GM21526 (cell line): ENCODE measurements at regions not wholly inside any gene's neighbourhood (a gene's known extent, or its start where the extent isn't known, plus 50 kb on each side); places are given as distances from the start of the nearest gene placed in this dataset.

Experiments used
- ATAC-seq: cut with Tn5 transposase; IDR thresholded peaks from one replicate; pipeline ENCODE4 v1.9.1; 2021; ENCODE audit warnings: moderate library complexity; ENCODE audit not compliant: unreplicated experiment, low FRiP score

DNA sequence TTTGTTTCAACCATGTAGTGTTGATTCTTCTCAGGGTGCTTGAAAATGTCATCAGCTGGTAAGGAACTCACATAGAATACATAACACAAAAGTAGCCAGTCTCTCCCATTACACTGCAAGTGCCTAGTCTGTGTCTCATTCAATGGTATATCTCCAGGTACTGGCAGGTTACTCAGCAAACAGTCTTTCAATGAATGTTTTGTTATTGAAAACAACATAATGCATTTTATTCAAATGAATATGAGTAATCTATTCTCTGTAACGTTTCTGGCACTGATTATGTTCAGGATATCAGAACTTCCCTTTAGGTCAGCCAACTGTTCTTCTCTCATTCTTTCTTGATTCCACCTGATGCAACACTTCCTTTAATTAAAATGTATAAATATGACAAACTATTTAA lies 68.0 kb upstream of the SLITRK1 start:
- no peak for ATAC-seq

- ATAC-seq = no peak
These were observed 61.4 kb upstream of the SLITRK1 start for GRCh38 chr13:83943530-83944279.

- no peak for ATAC-seq
These were observed 59.5 kb upstream of the SLITRK1 start for GRCh38 chr13:83941701-83942335.

DNA sequence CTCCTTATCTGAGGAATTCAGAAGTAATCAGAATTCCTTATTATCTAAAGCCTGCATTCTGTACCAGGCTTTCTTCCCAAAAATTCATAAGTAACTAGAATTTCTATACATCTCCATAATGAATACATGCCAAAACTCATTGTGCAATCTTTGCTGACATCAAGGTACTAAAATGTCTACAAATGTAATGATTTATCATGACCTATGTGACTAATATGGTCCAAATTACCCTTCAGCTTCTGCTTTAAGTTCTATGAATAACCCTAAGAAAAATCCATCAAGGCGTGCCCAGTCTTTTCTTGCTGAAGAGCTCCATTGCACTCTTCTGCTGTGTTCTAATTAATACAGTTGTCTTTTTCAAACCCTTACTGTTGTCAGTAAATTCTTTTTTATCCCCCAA lies 58.5 kb upstream of the SLITRK1 start:
- ATAC-seq = no peak

- ATAC-seq = no peak
These were observed 55.3 kb upstream of the SLITRK1 start for GRCh38 chr13:83937579-83937978.

GRCh38 chr13:83935566-83935965 lies 53.3 kb upstream of the SLITRK1 start:
- ATAC-seq = no peak
